Body of pancreas (tissue), 4 donors: ENCODE measurements at regions not wholly inside any gene's neighbourhood (a gene's known extent, or its start where the extent isn't known, plus 50 kb on each side); places are given as distances from the start of the nearest gene placed in this dataset.

Experiments used
- ATAC-seq: fragments of 150-250 bp; one replicate; pipeline ENCODE4 v1.9.1; 2016
- DNase-seq, 4 donors: peaks; one replicate each; pipeline ENCODE4 v3.0.0-alpha.2; 2019
- H3K27ac ChIP-seq, 4 donors: fragments of 200-600 bp; sonication (generic); 1 replicate in 3 of 4; 2 replicates in 1 of 4; pipeline versions ENCODE4 v1.5.1 to v1.6.1; 2016 to 2019; ENCODE audit warnings: mild to moderate bottlenecking in 1 of 4, mixed read lengths in 1 of 4, moderate library complexity in 1 of 4
- H3K27me3 ChIP-seq, 2 donors: fragments of 200-600 bp; sonication (generic); one replicate each; pipeline ENCODE4 v1.6.0; 2016; ENCODE audit warnings: mild to moderate bottlenecking in 1 of 2
- H3K36me3 ChIP-seq, 2 donors: fragments of 200-600 bp; sonication (generic); replicated peaks in 1 of 2; 2 replicates each; pipeline ENCODE4 v1.5.1; 2016; ENCODE audit warnings: low read depth in 2 of 2; ENCODE audit not compliant: insufficient read depth in 1 of 2
- H3K4me1 ChIP-seq: fragments of 200-600 bp; sonication (generic); one replicate; pipeline ENCODE4 v1.6.0; 2016
- H3K4me3 ChIP-seq, 2 donors: fragments of 200-600 bp; sonication (generic); 1 replicate in 1 of 2; 2 replicates in 1 of 2; pipeline ENCODE4 v1.5.1; 2016 to 2019
- H3K9me3 ChIP-seq, 3 donors: fragments of 200-600 bp; sonication (generic); 1 replicate in 2 of 3; 2 replicates in 1 of 3; pipeline ENCODE4 v1.5.1; 2016
- POLR2A ChIP-seq, 3 donors: fragments of 450-650 bp; IDR thresholded peaks; one replicate each; pipeline ENCODE4 v1.6.1; 2016; ENCODE audit warnings: antibody characterized with exemption in 3 of 3, mild to moderate bottlenecking in 2 of 3
- WGBS, 2 donors: methylation state at CpG; one replicate each; pipeline ENCODE4 v1.1.5; 2017; 5-methylcytosine and 5-hydroxymethylcytosine counted together
- intact Hi-C: fragments of 100-400 bp; cut with DNase I; formaldehyde crosslinking; loops from one replicate; pipeline ENCODE4 v1.15.1; 2023
- TF ChIP-seq, protein P1 (sequence below), 7 experiments: fragments of 450-650 bp in 4 of 7; fragments of 200-600 bp in 3 of 7; sonication (generic) in 3 of 7; IDR thresholded peaks; one replicate each; pipeline ENCODE4 v1.5.1; 2016 to 2019; ENCODE audit warnings: antibody characterized with exemption in 7 of 7

DNA sequence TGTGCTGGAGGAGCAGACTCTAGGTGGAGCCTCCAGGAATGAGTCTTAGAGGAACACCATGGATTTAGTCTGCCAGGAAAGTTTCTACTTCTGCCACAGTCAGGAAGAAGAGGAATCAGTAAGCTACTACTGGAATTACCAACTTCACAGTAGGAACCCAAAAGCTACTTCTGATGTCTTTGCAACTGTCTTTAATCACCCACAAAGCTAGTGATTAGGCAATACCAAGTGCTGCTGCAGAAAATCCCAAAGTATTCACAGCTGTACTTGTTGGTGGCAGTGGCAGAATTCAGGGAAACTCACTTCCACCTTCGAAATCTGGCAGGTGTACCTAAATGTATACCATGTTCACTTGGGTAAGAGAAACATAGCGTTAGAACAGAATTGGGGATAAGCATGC lies 264.5 kb upstream of the SORL1-AS1 start:
- Histone ChIP-seq H3K27ac (no peak overlapping the region), H3K4me3 (no peak overlapping the region), H3K27me3 (no peaks in the 10 kb centered on the region), H3K4me1 (peaks cover 3% of the 10 kb centered on the region), H3K9me3 (no peaks in the 10 kb centered on the region), H3K36me3 (no peaks in the 10 kb centered on the region)
- DNase-seq (no peak), ATAC-seq (no peak)
- TF ChIP-seq, protein P1, sequence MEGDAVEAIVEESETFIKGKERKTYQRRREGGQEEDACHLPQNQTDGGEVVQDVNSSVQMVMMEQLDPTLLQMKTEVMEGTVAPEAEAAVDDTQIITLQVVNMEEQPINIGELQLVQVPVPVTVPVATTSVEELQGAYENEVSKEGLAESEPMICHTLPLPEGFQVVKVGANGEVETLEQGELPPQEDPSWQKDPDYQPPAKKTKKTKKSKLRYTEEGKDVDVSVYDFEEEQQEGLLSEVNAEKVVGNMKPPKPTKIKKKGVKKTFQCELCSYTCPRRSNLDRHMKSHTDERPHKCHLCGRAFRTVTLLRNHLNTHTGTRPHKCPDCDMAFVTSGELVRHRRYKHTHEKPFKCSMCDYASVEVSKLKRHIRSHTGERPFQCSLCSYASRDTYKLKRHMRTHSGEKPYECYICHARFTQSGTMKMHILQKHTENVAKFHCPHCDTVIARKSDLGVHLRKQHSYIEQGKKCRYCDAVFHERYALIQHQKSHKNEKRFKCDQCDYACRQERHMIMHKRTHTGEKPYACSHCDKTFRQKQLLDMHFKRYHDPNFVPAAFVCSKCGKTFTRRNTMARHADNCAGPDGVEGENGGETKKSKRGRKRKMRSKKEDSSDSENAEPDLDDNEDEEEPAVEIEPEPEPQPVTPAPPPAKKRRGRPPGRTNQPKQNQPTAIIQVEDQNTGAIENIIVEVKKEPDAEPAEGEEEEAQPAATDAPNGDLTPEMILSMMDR (IDR thresholded peaks at IDR 0.05), result no peak
- no peak for TF ChIP-seq POLR2A (IDR thresholded peaks at IDR 0.05)
- 71 to 77% methylated on average over 2 of the region's 2 CpGs for WGBS, 2 donors
- intact Hi-C loops, result no loop called here

DNA sequence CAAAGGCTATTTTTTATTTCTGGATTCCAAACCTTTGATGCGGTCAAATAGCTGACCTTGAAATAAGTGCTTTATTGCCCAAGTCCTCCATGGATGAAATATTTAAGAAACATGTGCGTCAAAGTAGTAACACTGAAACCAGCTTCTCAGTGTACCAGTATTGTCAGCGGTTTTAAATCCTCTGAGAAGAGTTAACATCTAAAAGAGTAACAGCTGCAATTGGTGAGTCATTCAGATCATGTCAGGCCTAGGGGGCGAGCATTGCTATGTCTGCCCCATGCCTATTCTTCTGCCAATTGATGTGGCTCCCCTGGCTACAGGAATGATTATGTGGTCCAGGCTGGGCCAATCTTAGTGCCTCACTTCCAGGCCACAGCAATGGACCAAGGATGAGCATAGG lies 263.3 kb upstream of the SORL1-AS1 start:
- no peaks in the 10 kb centered on the region for H3K4me1 ChIP-seq
- no peak for ATAC-seq
- no peak for TF ChIP-seq POLR2A (IDR thresholded peaks at IDR 0.05)
- intact Hi-C loops, result no loop called here
- H3K4me3 ChIP-seq, result no peak overlapping the region
- H3K27me3 ChIP-seq, result no peaks in the 10 kb centered on the region
- H3K27ac ChIP-seq, result no peak overlapping the region
- no peaks in the 10 kb centered on the region for H3K9me3 ChIP-seq
- H3K36me3 ChIP-seq, result no peaks in the 10 kb centered on the region
- WGBS, 2 donors, result 74 to 81% methylated on average over 4 of the region's 4 CpGs
- no peak for DNase-seq

DNA sequence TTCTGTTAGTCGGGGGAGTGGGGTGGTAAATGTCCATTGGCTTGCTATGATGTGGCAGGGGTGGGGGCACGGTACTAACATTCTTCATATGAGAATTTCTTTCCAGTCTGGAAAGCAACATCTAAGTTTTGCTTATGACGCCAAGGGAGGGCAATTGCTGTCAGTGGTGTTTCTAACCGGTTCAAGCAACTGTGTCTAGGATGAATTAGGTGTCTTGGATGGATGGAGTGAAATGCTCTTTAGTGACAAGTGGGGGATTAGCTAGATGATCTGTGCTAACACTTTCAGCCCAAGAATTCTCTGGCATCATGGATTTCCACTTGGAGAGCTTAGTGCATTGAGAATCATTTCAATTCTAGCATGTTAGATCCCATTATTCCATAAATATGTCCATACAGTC lies 262.6 kb upstream of the SORL1-AS1 start:
- Histone ChIP-seq H3K36me3 (no peaks in the 10 kb centered on the region), H3K27me3 (no peaks in the 10 kb centered on the region), H3K27ac (no peak overlapping the region), H3K4me3 (no peak overlapping the region), H3K4me1 (no peaks in the 10 kb centered on the region), H3K9me3 (no peaks in the 10 kb centered on the region)
- no peak for DNase-seq
- intact Hi-C loops, result no loop called here
- no peak for TF ChIP-seq POLR2A (IDR thresholded peaks at IDR 0.05)
- TF ChIP-seq, protein P1 (IDR thresholded peaks at IDR 0.05), result no peak
- WGBS, 2 donors, result 68 to 87% methylated on average over 4 of the region's 4 CpGs
- ATAC-seq, result no peak

- TF ChIP-seq, protein P1 (IDR thresholded peaks at IDR 0.05), result no peak
- TF ChIP-seq POLR2A (IDR thresholded peaks at IDR 0.05), result no peak
- Histone ChIP-seq H3K4me1 (no peaks in the 10 kb centered on the region), H3K27me3 (no peaks in the 10 kb centered on the region), H3K27ac (no peak overlapping the region), H3K36me3 (no peaks in the 10 kb centered on the region), H3K4me3 (no peak overlapping the region), H3K9me3 (no peaks in the 10 kb centered on the region)
- intact Hi-C loops, result no loop called here
- no peak for ATAC-seq
- DNase-seq, result no peak
- 73 to 76% methylated on average over 3 of the region's 3 CpGs for WGBS, 2 donors
Observed at GRCh38 chr11:121714351-121714750, 261.6 kb upstream of the SORL1-AS1 start.

GRCh38 chr11:121711939-121712338 lies 259.2 kb upstream of the SORL1-AS1 start:
- ATAC-seq (no peak), DNase-seq (no peak)
- no peaks in the 10 kb centered on the region for H3K9me3 ChIP-seq
- no peaks in the 10 kb centered on the region for H3K4me1 ChIP-seq
- 72 to 78% methylated on average over 1 of the region's 1 CpG for WGBS, 2 donors
- no peaks in the 10 kb centered on the region for H3K27me3 ChIP-seq
- no peak overlapping the region for H3K27ac ChIP-seq
- intact Hi-C loops, result no loop called here
- no peak overlapping the region for H3K4me3 ChIP-seq
- no peaks in the 10 kb centered on the region for H3K36me3 ChIP-seq
- no peak for TF ChIP-seq POLR2A (IDR thresholded peaks at IDR 0.05)
- TF ChIP-seq, protein P1 (IDR thresholded peaks at IDR 0.05), result no peak
